PC-3 (cell line): ENCODE measurements at regions not wholly inside any gene's neighbourhood (a gene's known extent, or its start where the extent isn't known, plus 50 kb on each side); places are given as distances from the start of the nearest gene placed in this dataset.

Source experiments
- ATAC-seq: fragments of 200-7000 bp; cut with Tn5 transposase; 2 replicates; pipeline ENCODE4 v1.9.1; 2020; ENCODE audit warnings: mild to moderate bottlenecking, moderate library complexity
- BruUV-seq: library from RNA; stranded (reverse); fragments of 400-500 nt; replicated peaks from 2 replicates; lab custom pipeline; 2021; lab: Mats Ljungman, UMichigan
- CTCF ChIA-PET: fragments of 300-600 bp; sonication (Branson Sonifier 250); formaldehyde crosslinking; loops from one replicate; lab custom pipeline; 2022; ENCODE audit warnings: antibody characterized with exemption; lab: Charles Lee
- POLR2A ChIA-PET: fragments of 300-600 bp; sonication (Branson Sonifier 250); formaldehyde crosslinking; loops from one replicate; lab custom pipeline; 2022; ENCODE audit warnings: antibody characterized with exemption; ENCODE audit not compliant: unreplicated experiment; lab: Charles Lee
- DNase-seq: peaks from one replicate; pipeline ENCODE4 v3.0.0-alpha.2; 2015
- H2AFZ ChIP-seq: fragments of 300-600 bp; sonication (generic); 2 replicates; pipeline ENCODE4 v1.6.0; 2016; ENCODE audit warnings: antibody characterized with exemption, low read length
- H3F3A ChIP-seq: fragments of 300-600 bp; sonication (generic); one replicate; pipeline ENCODE4 v1.6.0; 2017; ENCODE audit warnings: antibody characterized with exemption, low read length, control low read depth, mild to moderate bottlenecking; ENCODE audit not compliant: unreplicated experiment
- H3K27ac ChIP-seq: fragments of 300-600 bp; sonication (generic); 2 replicates; pipeline ENCODE4 v1.5.1; 2016; ENCODE audit warnings: mild to moderate bottlenecking, low read length
- H3K27me3 ChIP-seq: fragments of 300-600 bp; sonication (generic); 2 replicates; pipeline ENCODE4 v1.6.1; 2016; ENCODE audit warnings: low read length, mixed read lengths
- H3K36me3 ChIP-seq: fragments of 300-600 bp; sonication (generic); 2 replicates; pipeline ENCODE4 v1.6.1; 2016; ENCODE audit warnings: low read depth, mixed run types, low read length, mixed read lengths
- H3K4me1 ChIP-seq: fragments of 300-600 bp; sonication (generic); 2 replicates; pipeline ENCODE4 v1.5.1; 2016; ENCODE audit warnings: low read length; ENCODE audit not compliant: insufficient read depth
- H3K4me2 ChIP-seq: fragments of 300-600 bp; sonication (generic); 2 replicates; pipeline ENCODE4 v1.6.0; 2016; ENCODE audit warnings: low read length
- H3K4me3 ChIP-seq: fragments of 300-600 bp; sonication (generic); 2 replicates; pipeline ENCODE4 v1.5.1; 2016; ENCODE audit warnings: mild to moderate bottlenecking, low read length, mixed read lengths
- H3K79me2 ChIP-seq: fragments of 300-600 bp; sonication (generic); 2 replicates; pipeline ENCODE4 v1.6.1; 2017; ENCODE audit warnings: low read length, mixed read lengths
- H3K9ac ChIP-seq: fragments of 300-600 bp; sonication (generic); 2 replicates; pipeline ENCODE4 v1.6.0; 2016; ENCODE audit warnings: mild to moderate bottlenecking, low read length
- H3K9me2 ChIP-seq: fragments of 300-600 bp; sonication (generic); replicated peaks from 2 replicates; pipeline ENCODE4 v1.6.1; 2016; ENCODE audit warnings: mixed run types, low read length, mixed read lengths
- H3K9me3 ChIP-seq: fragments of 300-600 bp; sonication (generic); 2 replicates; pipeline ENCODE4 v1.6.1; 2016; ENCODE audit warnings: low read length, mixed read lengths
- H4K20me1 ChIP-seq: fragments of 300-600 bp; sonication (generic); 2 replicates; pipeline ENCODE4 v1.6.1; 2016; ENCODE audit warnings: low read length, mixed read lengths
- CTCF ChIP-seq: fragments of 300-600 bp; sonication (generic); conservative IDR thresholded peaks from 2 replicates; pipeline ENCODE4 v1.5.1; 2017; ENCODE audit warnings: antibody characterized with exemption, low read depth, mild to moderate bottlenecking, low read length
- EZH2 ChIP-seq: fragments of 300-600 bp; sonication (generic); IDR thresholded peaks from one replicate; pipeline ENCODE4 v1.6.1; 2017; ENCODE audit warnings: antibody characterized with exemption, mild to moderate bottlenecking, low read length; ENCODE audit not compliant: unreplicated experiment
- EZH2phosphoT487 ChIP-seq: fragments of 300-600 bp; sonication (generic); IDR thresholded peaks from 2 replicates; pipeline ENCODE4 v1.6.1; 2018; ENCODE audit warnings: mild to moderate bottlenecking, antibody characterized with exemption, low read length, borderline replicate concordance
- intact Hi-C: fragments of 100-400 bp; cut with micrococcal nuclease; formaldehyde crosslinking; loops from 2 replicates; pipeline ENCODE4 v1.9.0; 2023

GRCh38 chr16:62585041-62585545 is 548.9 kb upstream of the CDH8 start:
- H4K20me1 ChIP-seq, result no peaks in the 10 kb centered on the region
- TF ChIP-seq CTCF, result no peak
- no peak for TF ChIP-seq EZH2phosphoT487
- TF ChIP-seq EZH2, result no peak
- H3K4me2 ChIP-seq, result no peak overlapping the region
- H3K9ac ChIP-seq, result no peak overlapping the region
- ATAC-seq (no peak), DNase-seq (no peak)
- no peak overlapping the region for H2AFZ ChIP-seq
- H3K4me1 ChIP-seq, result no peaks in the 10 kb centered on the region
- no peaks in the 10 kb centered on the region for H3K36me3 ChIP-seq
- H3K27ac ChIP-seq, result no peak overlapping the region
- H3F3A ChIP-seq, result no peaks in the 10 kb centered on the region
- no peaks in the 10 kb centered on the region for H3K27me3 ChIP-seq
- ChIA-PET CTCF (no interaction called here), POLR2A (no interaction called here)
- 0 out of 2 replicates have a peak, but pooled peaks cover 3% of the 10 kb centered on the region for H3K9me3 ChIP-seq
- no peaks in the 10 kb centered on the region for H3K9me2 ChIP-seq
- BruUV-seq, result no TSS peak
- intact Hi-C loops, result no loop called here
- no peaks in the 10 kb centered on the region for H3K79me2 ChIP-seq
- H3K4me3 ChIP-seq, result no peak overlapping the region

GRCh38 chr16:62583414-62583813 is 547.2 kb upstream of the CDH8 start:
- Histone ChIP-seq H3K36me3 (no peaks in the 10 kb centered on the region), H3K4me3 (no peak overlapping the region), H3K9me3 (0 out of 2 replicates have a peak, but pooled peaks cover 3% of the 10 kb centered on the region), H3F3A (no peaks in the 10 kb centered on the region), H3K9ac (no peak overlapping the region), H4K20me1 (no peaks in the 10 kb centered on the region), H3K27ac (no peak overlapping the region), H3K9me2 (no peaks in the 10 kb centered on the region), H3K27me3 (no peaks in the 10 kb centered on the region), H3K79me2 (no peaks in the 10 kb centered on the region), H3K4me2 (no peak overlapping the region), H3K4me1 (no peaks in the 10 kb centered on the region), H2AFZ (no peak overlapping the region)
- POLR2A ChIA-PET, result no interaction called here
- intact Hi-C loops, result no loop called here
- no TSS peak for BruUV-seq
- DNase-seq, result no peak
- ATAC-seq, result no peak
- TF ChIP-seq EZH2 (no peak), CTCF (no peak), EZH2phosphoT487 (no peak)
- CTCF ChIA-PET, result no interaction called here

GRCh38 chr16:62573466-62573865 is 537.2 kb upstream of the CDH8 start:
- CTCF ChIA-PET, result no interaction called here
- ATAC-seq, result no peak
- TF ChIP-seq CTCF (no peak), EZH2phosphoT487 (no peak)

More at GRCh38 chr16:62573466-62573865, 537.2 kb upstream of the CDH8 start:
- BruUV-seq, result no TSS peak
- Histone ChIP-seq H3K27ac (no peak overlapping the region), H4K20me1 (no peaks in the 10 kb centered on the region), H2AFZ (no peak overlapping the region), H3F3A (no peaks in the 10 kb centered on the region), H3K9me2 (no peaks in the 10 kb centered on the region), H3K27me3 (no peaks in the 10 kb centered on the region), H3K9me3 (no peaks in the 10 kb centered on the region), H3K79me2 (no peaks in the 10 kb centered on the region), H3K4me3 (no peak overlapping the region), H3K4me2 (no peak overlapping the region), H3K36me3 (no peaks in the 10 kb centered on the region), H3K9ac (no peak overlapping the region), H3K4me1 (no peaks in the 10 kb centered on the region)
- no peak for DNase-seq
- intact Hi-C loops, result no loop called here
- POLR2A ChIA-PET, result no interaction called here
